GM12891 (cell line): ENCODE measurements at regions not wholly inside any gene's neighbourhood (a gene's known extent, or its start where the extent isn't known, plus 50 kb on each side); places are given as distances from the start of the nearest gene placed in this dataset.

Source experiments
- PAX5 ChIP-seq: IDR thresholded peaks from 2 replicates; pipeline ENCODE4 v1.6.1; 2011; ENCODE audit warnings: low read length, moderate library complexity, mild to moderate bottlenecking; ENCODE audit not compliant: insufficient read depth, severe bottlenecking
- POLR2A ChIP-seq: IDR thresholded peaks from 2 replicates; pipeline ENCODE4 v1.6.1; 2011; ENCODE audit warnings: low read depth, low read length, control low read depth
- POLR2AphosphoS5 ChIP-seq: IDR thresholded peaks from 2 replicates; pipeline ENCODE4 v1.6.1; 2011; ENCODE audit warnings: low read depth, low read length, control low read depth
- POU2F2 ChIP-seq: IDR thresholded peaks from 2 replicates; pipeline ENCODE4 v1.6.1; 2011; ENCODE audit warnings: low read depth, mild to moderate bottlenecking, control low read depth, low read length, moderate library complexity
- TAF1 ChIP-seq: IDR thresholded peaks from 2 replicates; pipeline ENCODE4 v1.6.1; 2011; ENCODE audit warnings: low read depth, low read length, control low read depth

- TF ChIP-seq POLR2A (no peak), POLR2AphosphoS5 (no peak), PAX5 (no peak), TAF1 (no peak), POU2F2 (no peak)
Observed at GRCh38 chr16:11447272-11447671, 102.0 kb downstream of the RMI2 start.
